TTC549 (cell line): ENCODE measurements at regions not wholly inside any gene's neighbourhood (a gene's known extent, or its start where the extent isn't known, plus 50 kb on each side); places are given as distances from the start of the nearest gene placed in this dataset.

ENCODE experiments used
- FAIRE-seq: peaks from 2 replicates; lab custom pipeline; 2012; peaks lifted over from hg19 to GRCh38; lab: Jason Lieb, UNC

DNA sequence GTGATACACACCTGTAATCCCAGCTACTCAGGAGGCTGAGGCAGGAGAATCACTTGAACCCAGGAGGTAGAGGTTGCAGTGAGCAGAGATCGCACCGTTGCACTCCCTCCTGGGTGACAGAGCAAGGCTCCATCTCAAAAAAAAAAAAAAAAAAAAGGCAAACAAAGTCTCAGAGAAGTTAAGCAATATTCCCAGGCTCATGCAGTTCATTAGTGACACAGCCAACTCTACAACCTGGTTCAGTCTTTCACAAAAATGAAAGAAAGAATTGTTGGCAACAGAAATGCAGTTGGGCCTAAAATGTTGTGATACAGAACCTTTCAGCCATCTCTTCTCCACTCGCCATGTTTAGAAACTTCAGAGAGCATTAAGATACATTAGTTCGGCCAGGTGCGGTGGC, 242.1 kb downstream of the LTN1 start:
- FAIRE-seq, result no peak

GRCh38 chr21:28749536-28749935, 243.1 kb downstream of the LTN1 start:
- FAIRE-seq, result no peak

- FAIRE-seq, result no peak
These were observed 245.2 kb downstream of the LTN1 start for GRCh38 chr21:28747464-28747863.

- no peak for FAIRE-seq
These were observed 246.5 kb downstream of the LTN1 start for GRCh38 chr21:28746166-28746565.

- peak; percentile 92 for FAIRE-seq
These were observed 247.3 kb downstream of the LTN1 start for GRCh38 chr21:28745131-28746016.

DNA sequence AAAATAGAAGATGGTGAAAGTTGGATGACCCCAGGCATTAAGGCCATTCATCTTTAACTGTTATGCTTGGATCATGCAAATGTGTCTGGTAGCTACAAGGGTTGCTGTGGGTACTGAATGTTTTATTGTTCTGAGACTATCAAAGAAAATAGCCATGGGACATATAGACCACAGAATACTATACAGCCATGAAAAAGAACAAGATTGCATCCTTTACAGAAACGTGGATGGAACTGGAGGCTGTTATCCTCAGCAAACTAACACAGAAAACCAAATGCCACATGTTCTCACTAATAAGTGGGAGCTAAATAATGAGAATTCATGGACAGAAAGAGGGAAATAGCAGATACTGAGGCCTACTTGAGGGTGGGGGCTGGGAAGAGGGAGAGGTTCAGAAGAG, 249.0 kb downstream of the LTN1 start:
- FAIRE-seq, result no peak

DNA sequence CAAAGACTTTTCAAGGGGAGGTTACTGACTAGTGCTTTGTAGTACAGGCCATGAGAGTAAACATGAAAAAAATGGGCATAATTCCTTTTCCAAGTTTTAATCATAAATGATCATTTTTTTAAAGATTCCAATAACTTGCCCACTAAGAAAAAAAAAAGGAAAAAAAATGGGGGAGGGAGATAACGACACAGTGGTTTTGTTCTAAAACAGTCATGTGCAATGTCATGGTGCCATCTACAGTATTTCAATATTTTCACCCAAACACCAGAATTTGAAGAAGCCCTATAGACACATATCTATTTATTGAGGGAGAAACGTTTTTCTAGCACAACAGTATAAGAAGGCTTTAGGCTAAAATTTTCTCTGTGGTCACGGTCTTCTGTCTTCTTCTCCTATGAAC, 250.2 kb downstream of the LTN1 start:
- no peak for FAIRE-seq

DNA sequence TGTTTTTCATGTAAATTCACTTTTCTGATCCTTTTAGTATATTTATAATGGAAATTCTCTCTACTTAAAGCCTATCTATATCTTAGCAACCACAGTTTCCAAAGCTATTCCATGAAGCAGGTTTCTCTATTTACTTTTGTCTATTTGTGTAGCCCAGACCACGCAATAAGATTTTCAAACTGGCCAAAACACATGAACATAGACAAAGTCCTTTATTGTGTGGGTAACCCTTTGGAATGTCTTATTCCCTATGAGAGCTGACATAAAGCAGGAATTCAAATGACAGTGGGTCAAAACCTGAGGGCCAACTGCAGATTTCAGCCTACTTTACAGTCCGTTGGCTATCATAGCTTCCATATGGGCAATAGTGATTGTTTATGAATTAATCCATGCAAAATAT, 252.6 kb downstream of the LTN1 start:
- no peak for FAIRE-seq

DNA sequence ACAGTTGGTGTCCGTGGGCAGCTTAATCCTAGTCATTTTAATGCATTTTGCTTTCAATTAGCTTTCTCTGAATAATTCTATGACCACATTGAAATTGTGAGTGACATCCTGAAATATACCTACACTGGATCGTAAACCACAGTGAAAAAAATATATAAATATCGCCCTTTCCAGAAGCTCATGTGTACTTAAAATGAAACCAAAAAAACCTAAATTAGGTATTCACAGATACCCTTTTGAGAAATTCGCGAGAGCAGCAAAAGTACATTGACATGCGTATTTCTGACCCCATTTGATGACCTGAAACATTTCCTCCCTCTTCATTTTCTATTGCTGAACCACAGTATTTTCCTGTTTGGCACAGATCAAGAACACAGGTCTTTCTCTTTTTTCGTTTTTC, 253.8 kb downstream of the LTN1 start:
- FAIRE-seq, result no peak

GRCh38 chr21:28738420-28738704, 254.3 kb downstream of the LTN1 start:
- FAIRE-seq, result no peak

DNA sequence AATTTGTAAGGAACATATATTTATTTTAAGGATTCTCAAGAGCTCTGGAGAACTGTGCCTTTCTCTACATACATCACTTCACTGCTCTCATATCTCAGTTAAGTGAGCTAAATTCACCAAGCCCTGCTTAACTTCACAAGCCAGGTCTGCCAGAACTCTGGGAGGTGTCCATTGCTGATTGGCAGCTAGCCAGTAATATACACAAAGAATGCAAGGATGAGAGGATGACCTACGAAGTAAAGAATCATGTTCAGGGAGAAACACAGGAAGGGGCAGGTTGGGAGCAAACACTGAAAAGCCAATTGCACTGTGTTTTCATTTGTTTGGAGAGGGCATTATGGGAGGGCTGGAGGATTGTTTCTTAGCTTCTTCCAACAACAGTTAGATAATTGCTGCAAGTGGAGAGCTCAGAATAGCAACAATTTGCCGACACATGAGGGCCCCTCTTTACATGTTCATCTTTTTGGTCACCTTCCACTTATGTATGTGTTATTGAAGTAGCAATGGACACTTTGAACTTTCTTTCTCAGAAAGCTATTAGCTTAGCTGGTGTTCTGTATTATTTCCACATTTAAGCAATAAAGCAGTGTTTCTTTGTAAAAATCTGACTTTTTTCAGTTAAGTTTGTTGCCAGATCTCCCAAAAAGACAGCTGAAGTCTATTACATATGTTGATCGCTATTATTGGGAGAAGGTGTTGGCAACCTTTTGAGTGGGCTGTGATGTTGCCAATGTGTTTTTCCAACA, 254.8 kb downstream of the LTN1 start:
- FAIRE-seq, result no peak

DNA sequence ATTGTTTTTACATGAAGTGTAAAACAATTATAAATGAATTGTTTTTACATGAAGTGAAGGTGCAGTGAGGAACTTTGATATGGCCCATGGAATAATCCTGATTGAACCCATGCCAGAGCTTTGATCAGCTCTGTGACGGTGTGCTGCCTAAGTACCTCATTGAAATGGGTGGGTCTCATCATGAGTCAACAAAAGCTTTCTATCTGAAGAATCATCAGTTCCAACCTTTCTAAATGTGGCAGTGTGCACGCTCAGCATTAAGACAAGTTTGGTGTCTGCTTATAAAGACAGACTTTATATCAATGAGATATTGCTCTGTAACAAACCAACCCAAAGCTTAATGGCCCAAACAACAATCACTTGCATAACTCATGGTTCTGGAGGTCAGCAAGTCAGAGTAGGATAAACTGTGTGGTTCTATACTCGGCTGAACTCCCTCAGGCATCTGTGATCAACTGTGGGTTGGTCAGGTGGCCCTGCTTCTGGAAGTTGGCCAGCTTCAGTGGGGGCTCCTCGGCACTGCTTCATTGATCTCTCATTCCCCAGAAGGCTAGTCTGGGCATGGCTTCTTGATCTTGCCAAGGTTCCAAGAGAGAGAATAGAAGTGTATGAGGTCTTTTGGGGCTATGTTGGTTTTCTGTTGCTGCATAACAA, 258.0 kb downstream of the LTN1 start:
- no peak for FAIRE-seq

- no peak for FAIRE-seq
These were observed 260.9 kb downstream of the LTN1 start for GRCh38 chr21:28731700-28732321.

GRCh38 chr21:28729887-28730286, 262.8 kb downstream of the LTN1 start:
- no peak for FAIRE-seq

- FAIRE-seq, result no peak
These were observed 264.9 kb downstream of the LTN1 start for GRCh38 chr21:28727809-28728208.

DNA sequence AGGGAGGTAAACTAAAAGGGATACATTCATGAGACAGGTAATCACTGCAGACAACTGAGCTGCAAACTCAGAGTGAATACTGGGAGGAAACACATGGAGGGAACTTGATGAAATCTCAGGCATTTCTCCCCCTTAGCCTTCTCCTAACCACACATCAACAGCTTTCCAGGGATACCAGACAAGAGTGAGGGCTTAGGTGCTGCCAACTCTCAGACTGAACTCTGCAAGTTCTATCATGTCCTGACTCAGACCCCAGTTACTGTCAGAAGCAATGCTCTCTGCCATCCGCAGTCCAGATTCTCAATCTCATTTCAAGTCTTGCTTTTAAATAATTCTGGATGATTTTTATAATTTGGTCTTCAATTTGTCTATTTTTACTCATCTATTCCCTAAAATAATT, 267.3 kb downstream of the LTN1 start:
- FAIRE-seq, result no peak

- FAIRE-seq, result no peak
These were observed 269.0 kb downstream of the LTN1 start for GRCh38 chr21:28723646-28724045.

DNA sequence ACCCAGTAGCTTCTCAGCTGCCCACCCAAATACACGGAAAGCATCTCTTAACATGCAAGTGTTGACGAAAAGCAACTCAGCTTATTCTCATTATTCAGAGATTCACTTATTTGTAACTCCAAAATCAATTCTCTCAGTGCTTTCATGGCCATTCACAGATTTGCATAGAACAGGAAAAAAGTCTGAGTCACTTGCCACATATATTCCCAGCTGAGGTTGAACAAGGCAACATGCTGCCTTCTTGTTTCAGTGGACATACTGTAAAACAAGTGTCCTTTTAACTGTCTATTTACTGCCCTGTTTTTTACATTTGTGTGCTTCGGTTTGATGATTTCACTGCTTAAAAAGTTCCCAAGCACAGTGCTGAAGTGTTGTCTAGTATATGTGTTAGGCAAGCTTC, 273.0 kb downstream of the LTN1 start:
- no peak for FAIRE-seq

- no peak for FAIRE-seq
These were observed 277.8 kb downstream of the LTN1 start for GRCh38 chr21:28714777-28715464.

GRCh38 chr21:28712411-28712810, 280.3 kb downstream of the LTN1 start:
- FAIRE-seq, result no peak

DNA sequence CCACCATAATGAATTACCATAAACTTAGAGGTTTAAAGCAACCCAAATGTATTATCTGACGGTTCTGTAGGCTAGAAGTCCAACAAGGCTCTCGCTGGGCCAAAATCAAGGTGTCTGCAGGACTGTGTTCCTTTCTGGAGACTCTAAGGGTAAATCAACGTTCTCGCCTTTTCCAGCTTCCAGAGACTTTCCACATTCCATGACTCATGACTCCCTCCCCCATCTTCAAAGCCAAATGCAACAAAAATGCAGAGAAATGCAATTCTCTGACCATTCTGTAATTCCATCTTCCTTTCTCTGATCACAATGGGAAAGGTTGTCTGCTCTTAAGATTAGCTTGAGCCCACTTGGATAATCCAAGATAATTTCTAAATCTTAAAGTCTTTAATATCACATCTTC, 287.1 kb downstream of the LTN1 start:
- no peak for FAIRE-seq

- FAIRE-seq, result no peak
These were observed 287.9 kb downstream of the LTN1 start for GRCh38 chr21:28704746-28705145.
